Fibroblast of upper back skin (primary cell): ENCODE measurements at regions not wholly inside any gene's neighbourhood (a gene's known extent, or its start where the extent isn't known, plus 50 kb on each side); places are given as distances from the start of the nearest gene placed in this dataset.

Experiments used
- DNase-seq: peaks from one replicate; pipeline ENCODE4 v3.0.0-alpha.2; 2013

- no peak for DNase-seq
Observed at GRCh38 chr14:84874436-84874835, 655.5 kb upstream of the FLRT2 start.

DNA sequence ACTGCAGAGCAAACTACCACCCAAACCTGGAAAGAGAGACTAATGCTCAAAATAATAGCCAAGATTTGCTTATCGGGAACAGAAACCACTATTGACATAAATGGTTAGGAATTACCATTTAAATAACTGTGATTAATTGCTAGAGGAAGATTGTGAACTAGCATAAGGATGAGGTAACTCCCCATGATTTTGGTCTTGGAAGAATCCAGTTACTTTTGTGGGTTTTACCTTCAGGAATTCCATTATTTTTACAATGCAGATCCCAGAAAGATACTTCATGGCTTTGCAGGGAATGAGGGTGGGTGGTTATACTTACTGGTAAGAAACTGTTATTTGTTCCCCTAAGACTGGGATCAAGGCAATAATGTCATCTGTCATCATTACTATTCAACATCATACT lies 652.9 kb upstream of the FLRT2 start:
- DNase-seq = peak; percentile 13

DNA sequence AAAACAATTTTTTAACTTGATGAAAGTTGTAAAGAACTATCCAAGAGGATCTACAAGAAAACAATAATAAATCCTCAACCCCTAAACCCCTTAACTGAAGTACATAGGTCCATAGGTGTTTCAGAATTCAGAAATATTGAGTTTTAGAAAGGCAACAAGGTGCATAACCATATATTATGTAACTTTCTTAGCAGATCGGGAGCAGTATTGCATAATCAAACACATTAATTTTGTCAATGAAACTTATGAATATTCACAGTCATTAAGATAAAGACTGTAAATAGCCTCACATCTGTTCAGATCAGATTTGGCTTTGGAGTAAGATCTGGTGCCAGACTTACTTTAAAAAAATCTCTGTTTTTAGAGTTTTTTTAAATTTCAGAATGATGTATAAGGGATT lies 647.1 kb upstream of the FLRT2 start:
- DNase-seq = no peak

DNA sequence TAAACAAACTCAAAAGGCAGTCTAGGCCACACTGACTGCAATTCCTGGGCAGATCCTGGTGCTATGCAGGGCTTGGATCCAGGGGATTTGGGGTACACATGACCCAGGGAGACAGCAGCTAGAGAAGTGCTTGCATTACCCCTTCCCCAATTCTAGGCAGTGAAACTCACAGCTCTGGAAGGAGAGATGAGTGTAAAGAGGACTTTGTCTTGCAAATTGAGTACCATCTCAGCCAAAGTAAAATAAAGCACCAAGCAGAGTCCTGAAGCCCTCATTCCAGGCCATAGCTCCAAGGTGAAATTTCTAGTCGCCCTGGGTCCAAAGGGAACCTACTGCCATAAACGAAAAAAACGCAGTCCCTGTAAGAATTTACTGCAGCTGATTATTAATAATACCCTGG lies 644.9 kb upstream of the FLRT2 start:
- DNase-seq = no peak

GRCh38 chr14:84891404-84891803 lies 638.5 kb upstream of the FLRT2 start:
- peak; percentile 22 for DNase-seq

DNA sequence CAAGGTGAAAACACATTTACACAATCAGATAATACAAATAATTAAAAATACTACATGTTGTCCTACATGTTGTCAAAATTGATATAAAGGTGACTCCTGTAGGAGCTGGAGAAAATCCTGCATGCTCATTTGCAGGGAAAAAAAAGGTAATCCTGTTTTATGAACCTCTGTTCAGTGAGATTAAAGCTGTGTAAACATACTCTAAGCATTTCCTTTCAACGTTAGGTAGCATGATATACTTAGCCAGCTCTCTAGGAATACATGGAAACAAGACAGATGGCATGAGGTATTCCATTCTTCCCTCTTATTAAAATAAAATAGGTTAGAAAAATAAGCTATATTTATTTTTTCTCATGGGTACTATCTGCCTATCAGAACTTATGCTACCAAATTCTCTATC lies 635.7 kb upstream of the FLRT2 start:
- DNase-seq = no peak

DNA sequence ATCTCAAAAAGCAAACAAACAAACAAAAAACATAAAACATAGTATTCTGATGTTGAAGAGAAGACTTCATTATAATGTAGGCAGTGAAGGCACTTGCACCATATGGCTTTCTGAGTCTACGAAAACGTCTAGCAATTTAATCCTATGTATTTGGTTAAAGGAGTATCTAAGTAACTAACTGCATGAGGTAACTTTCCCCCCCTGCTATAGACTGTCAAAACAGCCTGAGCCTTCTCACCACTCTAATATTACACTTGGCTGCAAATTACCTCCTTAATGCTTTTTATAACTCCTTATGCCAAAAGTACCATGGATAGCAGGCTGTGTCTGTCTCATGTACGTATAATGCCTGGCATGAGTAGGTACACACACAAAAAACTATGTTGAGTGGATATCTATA lies 607.6 kb upstream of the FLRT2 start:
- DNase-seq = no peak

- no peak for DNase-seq
Observed at GRCh38 chr14:84926656-84927055, 603.3 kb upstream of the FLRT2 start.

DNA sequence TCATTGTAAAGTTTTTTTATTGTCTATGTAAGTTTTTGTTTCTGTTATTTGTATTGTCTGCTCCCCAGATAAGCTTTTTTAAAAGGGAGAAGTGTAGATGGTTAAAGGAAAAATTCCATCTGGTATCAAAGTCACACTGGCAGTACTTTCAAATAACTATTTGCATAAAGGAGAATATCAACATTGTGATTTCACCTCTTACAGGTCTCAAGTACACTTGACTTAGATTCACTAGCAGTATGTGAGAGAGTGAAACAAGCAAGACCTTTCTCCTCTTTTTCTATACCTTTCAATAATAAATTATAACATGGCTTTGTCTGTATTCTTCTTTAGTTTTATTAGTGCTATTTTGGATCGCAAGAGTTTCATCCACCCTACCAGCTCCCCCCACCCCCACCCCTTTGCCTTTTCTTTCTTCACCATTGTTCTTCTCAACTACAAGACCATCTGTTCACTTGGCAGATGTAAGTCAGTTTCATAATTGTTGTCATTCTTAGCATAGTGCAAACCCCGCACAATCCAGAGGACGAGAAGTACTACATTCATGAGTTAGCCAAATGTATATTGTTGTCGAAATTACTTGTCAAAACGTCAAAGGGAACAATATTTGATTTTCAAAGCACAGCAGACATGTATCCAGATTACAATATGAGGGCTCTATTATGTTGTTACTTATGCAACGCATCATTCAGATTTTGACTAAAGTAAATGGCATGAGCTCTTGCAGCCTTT lies 602.7 kb upstream of the FLRT2 start:
- DNase-seq = peak; percentile 65

GRCh38 chr14:84929086-84929485 lies 600.9 kb upstream of the FLRT2 start:
- DNase-seq = peak; percentile 5

- DNase-seq = no peak
Observed at GRCh38 chr14:84929834-84930233, 600.1 kb upstream of the FLRT2 start.

- no peak for DNase-seq
Observed at GRCh38 chr14:84937016-84937415, 592.9 kb upstream of the FLRT2 start.

GRCh38 chr14:84937449-84937848 lies 592.5 kb upstream of the FLRT2 start:
- DNase-seq = no peak

GRCh38 chr14:84944901-84945300 lies 585.0 kb upstream of the FLRT2 start:
- peak; percentile 9 for DNase-seq

GRCh38 chr14:84959851-84960520 lies 570.0 kb upstream of the FLRT2 start:
- DNase-seq = peak; percentile 3

GRCh38 chr14:84961637-84962036 lies 568.3 kb upstream of the FLRT2 start:
- DNase-seq = peak; percentile 12

DNA sequence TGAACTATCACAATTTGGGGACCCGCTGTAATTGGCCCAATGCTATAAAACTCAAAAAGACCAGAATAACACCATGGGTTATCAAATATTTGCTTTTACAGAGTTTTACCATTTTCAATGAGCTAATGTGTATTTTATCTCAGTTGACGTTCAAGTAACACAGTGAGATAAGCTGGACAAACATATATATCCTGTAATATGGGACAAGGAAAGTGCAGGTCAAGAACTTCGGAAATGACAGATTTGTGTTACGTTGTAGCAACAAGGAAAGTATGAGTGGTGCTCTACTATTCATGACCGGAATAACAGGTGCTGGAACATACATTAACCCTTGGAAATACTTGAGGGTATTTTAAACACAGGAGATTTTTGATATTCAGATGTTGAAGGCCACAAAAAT lies 566.4 kb upstream of the FLRT2 start:
- DNase-seq = no peak

DNA sequence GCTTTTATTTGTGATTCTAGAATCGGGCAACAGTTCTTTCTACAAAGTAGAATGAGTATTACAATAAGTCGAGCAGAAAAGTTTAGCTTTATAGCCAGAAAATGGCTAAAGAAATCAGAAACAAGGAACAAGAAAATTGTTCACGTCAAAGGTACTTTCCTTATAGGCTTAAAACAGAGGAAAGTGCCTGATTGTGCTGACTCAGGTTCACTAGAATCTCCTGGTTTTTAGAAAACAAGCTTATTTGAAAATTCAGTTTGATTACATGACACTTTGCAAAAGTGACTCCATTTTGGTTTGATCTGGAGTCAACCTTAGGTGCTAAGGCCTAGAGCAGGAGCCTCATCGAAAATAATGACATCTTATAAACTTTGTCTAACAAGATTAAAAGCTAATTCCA lies 564.7 kb upstream of the FLRT2 start:
- DNase-seq = no peak

DNA sequence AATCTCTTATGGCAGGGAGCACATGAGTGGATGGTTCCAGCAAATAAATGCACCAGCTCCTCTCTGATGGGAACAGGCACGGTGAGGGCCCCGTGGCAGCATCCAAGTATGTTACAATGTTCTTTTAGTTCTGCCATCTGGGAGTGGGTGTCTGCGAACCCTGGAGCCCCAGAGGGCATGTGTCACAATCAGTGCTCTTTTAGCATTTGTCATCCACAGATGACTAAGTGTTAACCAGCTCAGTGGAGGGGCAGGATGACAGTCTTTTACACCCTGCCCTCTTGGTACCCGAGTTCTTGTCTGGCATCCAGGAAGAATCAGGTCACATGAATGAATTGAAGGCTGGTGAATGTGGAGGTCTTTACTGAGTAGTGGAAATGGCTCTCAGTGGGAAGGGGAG lies 560.4 kb upstream of the FLRT2 start:
- no peak for DNase-seq

DNA sequence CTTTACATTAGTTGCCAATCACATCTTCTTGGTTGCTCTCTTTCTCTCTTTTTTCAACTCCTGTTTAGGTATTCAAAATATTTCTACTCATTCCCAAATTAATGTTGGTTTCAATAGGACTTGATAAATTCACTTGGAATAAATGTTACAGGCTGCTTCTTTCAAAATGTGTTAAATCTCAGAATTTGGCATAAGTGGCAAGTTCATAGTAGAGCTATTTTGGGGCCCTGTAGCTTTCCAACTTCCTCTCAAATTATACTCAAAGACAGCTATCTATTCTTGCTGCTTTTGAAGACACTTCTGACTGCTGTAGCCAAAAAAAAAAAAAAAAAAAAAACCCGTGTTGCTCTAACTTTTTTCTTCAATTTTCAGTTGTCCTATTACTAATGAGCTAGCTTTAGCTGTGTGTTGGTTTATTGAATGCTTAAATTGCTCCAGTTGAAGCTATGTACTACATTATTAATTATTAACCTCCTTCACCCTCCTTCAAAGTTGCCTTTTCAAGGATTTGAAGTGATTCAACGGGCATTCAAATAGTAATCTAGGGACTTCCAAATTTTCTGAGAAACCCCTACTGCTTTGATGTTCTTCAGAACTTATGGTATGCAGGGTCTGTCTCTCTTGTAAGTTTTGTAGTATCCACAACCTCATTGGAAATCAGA lies 554.6 kb upstream of the FLRT2 start:
- no peak for DNase-seq

DNA sequence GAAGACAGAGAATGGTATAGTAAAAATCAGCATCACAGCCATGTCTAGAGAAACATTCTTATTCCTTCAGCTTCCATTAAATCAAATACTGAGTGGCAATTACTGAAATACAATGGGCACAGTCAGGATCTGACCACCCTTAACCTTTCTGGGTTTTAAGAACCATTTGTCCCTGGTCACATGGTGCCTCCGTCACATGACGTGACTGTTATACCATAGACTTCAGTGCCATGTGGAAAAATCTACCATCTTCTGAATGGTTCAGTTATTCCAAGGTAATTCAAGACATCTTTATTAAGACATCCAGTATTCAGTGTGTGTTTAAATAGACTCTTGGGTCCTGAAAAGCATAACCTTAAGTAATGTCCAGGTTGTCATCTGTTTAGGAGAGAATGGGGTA lies 553.1 kb upstream of the FLRT2 start:
- no peak for DNase-seq

GRCh38 chr14:84987042-84987441 lies 542.9 kb upstream of the FLRT2 start:
- DNase-seq = no peak

DNA sequence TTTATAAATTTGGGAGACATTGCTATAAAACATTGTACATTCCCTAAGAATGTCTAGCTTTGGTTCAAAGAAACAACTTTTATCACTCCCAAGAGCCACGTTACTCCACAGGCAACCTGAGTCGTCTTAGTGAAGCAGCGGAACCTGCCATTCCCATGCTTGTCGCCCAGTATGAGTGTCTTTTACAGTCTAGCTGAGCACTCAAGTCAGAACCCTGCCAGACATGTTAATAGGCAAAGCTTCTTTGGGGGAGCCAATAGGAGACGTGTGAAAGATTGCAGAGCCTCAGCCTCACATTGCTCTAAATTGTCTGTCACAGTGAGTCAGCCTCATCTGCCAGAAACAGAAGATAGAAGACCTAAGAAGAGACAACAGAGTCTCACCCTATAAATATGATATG lies 541.6 kb upstream of the FLRT2 start:
- peak; percentile 20 for DNase-seq

DNA sequence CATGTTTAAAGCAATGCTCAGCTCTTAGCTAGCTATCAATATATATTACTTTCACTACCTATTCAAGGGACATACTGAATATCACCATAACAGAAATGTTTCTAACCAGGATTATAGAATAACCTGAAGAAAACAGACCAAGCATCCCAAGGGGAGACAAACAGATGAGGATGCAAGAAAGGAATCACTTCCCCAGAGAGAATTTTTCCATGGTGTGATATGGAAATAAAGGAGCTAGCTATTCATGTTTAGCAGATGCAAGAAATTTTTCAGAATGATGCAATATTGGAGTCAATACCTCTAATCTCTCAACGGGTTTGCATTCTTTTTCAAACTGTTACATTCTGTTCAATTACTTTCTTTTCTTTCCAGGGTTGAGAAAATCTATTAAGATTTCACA lies 538.9 kb upstream of the FLRT2 start:
- DNase-seq = peak; percentile 29
